GM21528 (cell line): ENCODE measurements at regions not wholly inside any gene's neighbourhood (a gene's known extent, or its start where the extent isn't known, plus 50 kb on each side); places are given as distances from the start of the nearest gene placed in this dataset.
"Not testable (repeated sequence)": the region's sequence is repeated elsewhere in the genome, so short reads cannot be mapped to it uniquely, and the experiment has no call there.

Source experiments
- ATAC-seq: cut with Tn5 transposase; IDR thresholded peaks from one replicate; pipeline ENCODE4 v1.9.1; 2021; ENCODE audit warnings: mild to moderate bottlenecking, moderate library complexity; ENCODE audit not compliant: unreplicated experiment, low FRiP score

DNA sequence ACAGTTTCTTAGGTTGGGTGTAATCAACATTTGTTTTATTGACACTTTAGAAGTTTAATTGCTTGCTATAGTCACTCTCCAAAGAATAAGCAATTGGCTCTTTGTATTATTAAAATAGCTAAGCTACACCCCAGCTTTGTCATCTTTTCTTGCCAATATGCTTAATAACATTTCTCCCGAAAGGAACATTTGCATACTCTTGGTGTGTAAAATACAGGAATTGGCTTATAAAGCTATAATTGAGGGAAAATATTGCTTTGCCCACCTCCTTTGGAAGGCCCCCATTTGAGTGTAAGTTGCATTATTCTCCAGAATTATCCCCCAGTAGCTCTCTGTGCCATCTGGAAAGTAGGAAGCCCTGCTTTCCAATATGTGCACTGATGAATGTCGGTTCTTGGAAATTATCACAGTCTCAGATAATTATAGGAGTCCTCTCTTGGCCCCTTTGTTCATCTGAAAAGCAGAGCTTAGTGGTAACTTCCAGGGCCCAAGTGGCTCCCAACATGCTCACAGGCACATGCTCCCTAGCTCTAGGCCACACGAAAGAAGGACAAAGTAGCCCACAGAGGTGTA, 92.4 kb upstream of the B3GAT2 start:
- no peak for ATAC-seq

DNA sequence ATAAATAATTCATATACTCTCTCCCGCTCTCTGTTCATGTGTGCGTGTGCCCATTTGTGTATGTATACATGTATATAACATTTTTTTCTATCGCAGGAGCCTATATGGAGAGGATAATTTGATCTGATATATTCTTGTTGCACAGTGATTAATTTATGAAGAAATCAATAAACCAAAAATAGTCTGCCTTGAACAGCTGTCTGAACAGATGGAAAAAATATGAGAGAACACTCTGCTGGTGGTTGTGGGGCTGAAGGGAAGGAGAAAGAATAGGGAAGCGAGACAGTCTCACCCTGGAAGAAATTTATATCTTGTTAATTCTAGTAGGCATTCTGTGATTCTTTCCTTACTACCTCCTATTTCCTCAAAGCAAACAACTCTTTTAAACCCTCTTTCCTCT, 96.6 kb upstream of the B3GAT2 start:
- no peak for ATAC-seq

DNA sequence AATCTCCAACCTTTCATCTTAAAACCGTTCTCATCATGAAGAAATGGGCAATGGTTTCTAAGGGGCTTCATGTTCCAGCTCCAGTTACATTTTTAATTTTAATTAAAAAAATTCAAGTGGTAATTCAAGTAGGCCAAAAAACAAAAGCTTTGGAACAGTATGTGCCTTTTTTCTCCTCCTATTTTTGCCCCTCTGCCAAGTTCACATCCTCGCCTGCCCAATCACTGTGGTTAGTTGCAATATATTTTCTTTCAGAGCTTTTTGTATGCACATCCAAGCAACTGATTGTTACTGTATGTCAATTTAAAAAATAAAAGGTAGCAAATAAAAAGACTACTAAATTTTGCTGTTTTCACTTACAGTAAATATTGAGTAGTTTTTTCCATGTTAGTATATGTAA, 99.8 kb upstream of the B3GAT2 start:
- no peak for ATAC-seq

GRCh38 chr6:71066153-71066552, 109.3 kb upstream of the B3GAT2 start:
- ATAC-seq, result no peak

DNA sequence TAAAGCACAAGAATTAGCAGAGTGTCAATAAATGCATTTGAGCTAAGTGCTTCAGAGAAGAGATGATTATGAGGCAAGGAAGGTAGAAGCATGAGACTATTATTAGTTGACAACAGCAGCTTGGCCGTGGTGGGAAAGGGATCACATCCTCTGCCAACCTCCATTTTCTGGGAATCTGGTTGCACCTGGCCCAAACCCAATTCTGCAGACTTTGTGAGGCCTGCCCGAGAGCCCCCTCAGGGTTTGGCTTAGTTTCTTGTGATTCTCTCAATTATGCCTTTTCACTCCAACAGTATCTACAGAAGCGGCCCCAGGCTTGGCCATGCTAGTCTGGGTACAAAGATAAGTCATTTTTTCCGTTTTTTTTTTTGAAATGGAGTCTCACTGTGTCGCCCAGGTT, 111.0 kb upstream of the B3GAT2 start:
- ATAC-seq, result no peak

GRCh38 chr6:71072508-71072907, 115.6 kb upstream of the B3GAT2 start:
- ATAC-seq, result no peak

GRCh38 chr6:71077655-71078054, 120.8 kb upstream of the B3GAT2 start:
- no peak for ATAC-seq

GRCh38 chr6:71079677-71080076, 122.8 kb upstream of the B3GAT2 start:
- ATAC-seq, result no peak

GRCh38 chr6:71080133-71080532, 123.3 kb upstream of the B3GAT2 start:
- no peak for ATAC-seq

GRCh38 chr6:71080826-71081225, 124.0 kb upstream of the B3GAT2 start:
- no peak for ATAC-seq

DNA sequence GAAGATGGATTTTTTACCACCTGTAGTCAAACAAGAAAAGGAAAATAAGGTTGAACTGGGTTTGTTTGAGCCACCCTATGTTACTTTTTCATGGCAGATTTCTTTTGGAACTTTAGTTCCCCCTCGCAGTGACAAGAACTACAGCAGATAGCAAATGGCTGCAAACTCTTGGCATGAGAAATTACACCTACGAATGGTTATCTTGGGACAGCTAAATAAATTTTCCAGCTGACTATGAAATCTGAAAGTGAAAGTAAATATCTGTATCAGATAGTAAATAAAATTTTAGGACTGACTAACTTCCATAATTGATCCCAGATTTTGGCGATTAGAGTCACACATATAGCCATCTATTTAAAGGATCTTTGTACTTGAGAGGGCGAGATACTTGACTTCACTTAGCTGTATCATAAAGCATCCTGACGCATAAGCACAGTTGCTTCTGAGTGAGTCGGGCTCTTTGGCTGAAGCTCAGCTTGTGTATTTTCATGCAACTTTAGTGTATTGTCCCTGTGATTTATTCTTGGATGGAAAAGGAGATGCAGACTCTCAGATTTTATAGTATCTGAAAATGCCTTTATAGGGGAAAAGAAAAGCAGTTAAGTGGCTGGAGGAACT, 125.3 kb upstream of the B3GAT2 start:
- no peak for ATAC-seq

DNA sequence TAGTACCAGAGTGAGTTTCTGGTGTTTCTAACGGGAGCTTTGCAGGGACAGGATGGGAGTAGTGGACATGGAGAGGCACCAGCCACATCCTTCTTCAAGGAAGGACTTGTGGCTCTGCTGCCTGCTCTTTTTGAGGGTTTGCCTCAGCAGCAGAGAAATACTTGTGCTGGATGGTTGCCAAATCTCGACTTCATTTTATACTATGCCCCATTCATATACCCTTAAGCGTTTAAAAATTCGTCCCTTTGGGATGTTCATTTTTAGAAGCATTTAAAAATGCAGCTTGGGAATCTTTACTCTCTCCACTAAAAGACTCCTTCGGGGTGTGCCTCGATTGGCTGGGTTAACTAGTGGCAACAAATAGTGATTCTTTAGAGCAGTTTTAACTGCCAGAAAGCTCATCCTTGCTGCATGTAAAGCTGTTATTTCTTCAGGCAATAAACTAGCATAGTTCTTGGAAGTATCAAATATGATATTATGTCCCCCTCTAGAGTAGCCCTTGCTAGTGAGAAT, 126.5 kb upstream of the B3GAT2 start:
- ATAC-seq, result no peak

DNA sequence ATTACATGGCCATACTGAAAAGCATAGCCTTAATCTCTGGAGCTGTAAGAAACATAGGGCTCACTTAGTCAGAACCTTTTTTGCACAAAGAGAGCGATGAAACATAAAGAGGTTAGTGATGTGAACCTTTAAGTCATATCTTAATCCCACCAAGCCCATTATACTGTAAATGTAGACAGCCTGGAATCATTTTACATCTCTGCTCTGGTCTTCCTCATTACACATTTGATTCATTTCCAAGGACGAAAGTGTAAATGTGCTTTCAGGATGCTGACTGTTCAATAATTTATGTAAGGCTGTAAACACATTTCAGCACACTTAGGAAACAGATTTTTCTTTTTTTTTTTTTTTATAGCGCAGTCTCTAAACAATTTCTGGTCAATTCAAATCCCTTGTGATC, 131.3 kb upstream of the B3GAT2 start:
- ATAC-seq, result no peak

GRCh38 chr6:71090217-71090616, 133.4 kb upstream of the B3GAT2 start:
- no peak for ATAC-seq

- ATAC-seq, result no peak
Measured at GRCh38 chr6:71091167-71091566, 134.3 kb upstream of the B3GAT2 start.

GRCh38 chr6:71091956-71092355, 135.1 kb upstream of the B3GAT2 start:
- ATAC-seq, result no peak

DNA sequence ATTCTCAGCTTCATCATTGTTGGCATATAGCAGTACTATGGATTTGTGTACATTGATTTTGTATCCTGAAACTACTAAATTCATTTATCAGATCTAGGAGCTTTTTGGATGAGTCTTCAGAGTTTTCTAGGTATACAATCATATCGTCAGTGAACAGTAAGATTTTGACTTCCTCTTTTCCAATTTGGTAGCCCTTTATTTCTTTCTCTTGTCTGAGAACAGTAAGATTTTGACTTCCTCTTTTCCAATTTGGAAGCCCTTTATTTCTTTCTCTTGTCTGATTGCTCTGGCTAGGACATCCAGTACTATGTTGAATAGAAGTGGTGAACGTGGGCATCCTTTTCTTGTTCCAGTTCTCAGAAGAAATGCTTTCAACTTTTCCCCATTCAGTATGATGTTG, 140.4 kb upstream of the B3GAT2 start:
- not testable (repeated sequence) for ATAC-seq

GRCh38 chr6:71099649-71100048, 142.8 kb upstream of the B3GAT2 start:
- no peak for ATAC-seq

DNA sequence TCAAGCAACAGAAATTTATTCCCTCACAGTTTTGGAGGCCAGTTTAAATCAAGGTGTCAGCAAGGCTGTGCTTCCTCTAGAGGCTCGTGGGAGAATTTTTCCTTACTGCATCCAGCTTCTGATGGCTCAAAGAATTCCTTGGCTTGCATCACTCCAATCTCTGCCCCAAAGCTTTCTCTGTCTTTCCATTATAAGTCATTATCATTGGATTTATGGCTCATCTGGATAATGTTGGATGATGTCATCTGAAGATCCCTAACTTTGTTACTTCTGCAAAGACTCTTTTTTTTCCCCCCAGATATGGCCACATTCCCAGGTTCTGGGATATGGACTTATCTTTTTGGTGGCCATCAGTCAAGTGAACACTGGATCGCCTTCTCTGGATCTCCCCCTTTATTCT, 146.3 kb upstream of the B3GAT2 start:
- no peak for ATAC-seq

DNA sequence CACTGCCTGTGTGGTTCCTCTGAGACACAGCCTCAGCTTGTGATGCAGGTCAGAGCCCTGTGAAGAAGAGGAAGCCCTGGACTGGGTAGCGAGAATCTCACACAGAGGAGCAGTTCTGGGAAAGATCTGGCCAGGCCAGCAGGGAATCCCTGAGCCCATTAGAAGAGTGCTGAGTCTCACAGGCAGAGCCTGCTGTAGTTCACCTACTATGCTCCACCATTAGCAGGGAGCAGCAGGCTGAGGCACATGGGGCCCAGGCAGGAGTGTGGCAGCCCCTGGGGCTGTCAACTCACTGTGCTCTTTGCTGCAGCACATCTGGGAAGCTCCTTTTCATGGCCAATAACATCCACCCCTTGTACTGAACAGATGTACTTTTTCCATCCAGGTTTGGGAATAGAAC, 146.8 kb upstream of the B3GAT2 start:
- ATAC-seq, result no peak

GRCh38 chr6:71106276-71106675, 149.4 kb upstream of the B3GAT2 start:
- ATAC-seq, result no peak

GRCh38 chr6:71107911-71108420, 151.1 kb upstream of the B3GAT2 start:
- no peak for ATAC-seq
